Brain microvascular endothelial cell (primary cell): ENCODE measurements at regions not wholly inside any gene's neighbourhood (a gene's known extent, or its start where the extent isn't known, plus 50 kb on each side); places are given as distances from the start of the nearest gene placed in this dataset.

Source experiments
- DNase-seq: peaks from one replicate; pipeline ENCODE4 v3.0.0-alpha.2; 2020
- H3K27ac ChIP-seq: fragments of 250-450 bp; sonication (Bioruptor Pico); 2 replicates; pipeline ENCODE4 v1.5.1; 2020; ENCODE audit warnings: mild to moderate bottlenecking, moderate library complexity
- H3K27me3 ChIP-seq: fragments of 250-450 bp; sonication (Bioruptor Pico); replicated peaks from 2 replicates; pipeline ENCODE4 v1.5.1; 2020; ENCODE audit warnings: mild to moderate bottlenecking
- H3K36me3 ChIP-seq: fragments of 250-450 bp; sonication (Bioruptor Pico); replicated peaks from 2 replicates; pipeline ENCODE4 v1.5.1; 2020; ENCODE audit warnings: mild to moderate bottlenecking
- H3K4me3 ChIP-seq: 2 replicates; pipeline ENCODE4 v1.5.1; 2011; ENCODE audit warnings: low read depth, mild to moderate bottlenecking, control low read depth, low read length, moderate library complexity
- CTCF ChIP-seq: IDR thresholded peaks from 2 replicates; pipeline ENCODE4 v1.5.1; 2011; ENCODE audit warnings: low read depth, mild to moderate bottlenecking, moderate library complexity, low read length, control low read depth, inconsistent platforms; ENCODE audit errors: missing control alignments
- in situ Hi-C: cut with HindIII; loops from 2 replicates; pipeline ENCODE4 v1.10.0; 2017; ENCODE audit warnings: low sequenced_read_pairs, low pct_ligation_motif_present

GRCh38 chr7:88700725-88701124, 58.8 kb upstream of the ZNF804B start:
- in situ Hi-C loops: no loop called here
- no peaks in the 10 kb centered on the region for H3K27me3 ChIP-seq
- H3K4me3 ChIP-seq: no peak overlapping the region
- H3K36me3 ChIP-seq: no peaks in the 10 kb centered on the region
- DNase-seq: no peak
- no peak overlapping the region for H3K27ac ChIP-seq
- TF ChIP-seq CTCF: no peak

DNA sequence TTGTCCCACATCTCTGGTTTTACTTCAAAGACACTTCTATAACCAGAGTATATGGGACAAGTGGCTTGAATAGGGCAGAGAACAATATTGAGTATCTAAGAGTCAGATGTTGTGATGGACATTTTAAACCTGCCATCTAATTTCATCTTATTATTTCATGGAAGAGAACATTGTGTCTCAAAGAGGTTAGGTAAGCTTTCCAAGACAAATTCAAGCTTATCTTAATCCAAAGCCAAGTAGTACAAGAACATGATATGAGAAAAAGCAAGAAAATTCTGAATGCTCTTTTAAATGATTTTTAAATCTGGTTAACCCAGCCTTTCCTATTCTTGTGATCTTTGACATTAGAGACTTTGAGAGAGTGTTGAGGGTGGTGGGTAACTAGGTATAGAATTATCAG, 65.3 kb upstream of the ZNF804B start:
- H3K27ac ChIP-seq: no peak overlapping the region

DNA sequence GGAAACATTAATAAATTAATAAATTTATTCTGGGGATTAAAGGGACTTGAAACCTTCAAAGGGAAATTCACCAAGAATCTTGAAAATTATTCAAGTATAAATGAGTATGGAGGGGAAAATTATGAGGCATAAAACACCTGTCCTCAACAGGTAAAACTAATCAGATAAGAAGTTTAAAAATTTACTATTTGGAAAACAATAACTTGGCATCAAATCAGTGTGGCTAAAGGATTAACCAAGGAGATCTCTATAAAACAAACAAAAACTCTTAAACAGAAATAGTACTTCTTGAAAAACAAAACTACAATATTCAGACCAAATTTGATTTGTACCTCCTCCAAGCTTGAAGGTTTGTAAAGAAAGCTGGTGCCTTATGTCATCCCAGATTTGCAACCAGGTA, 66.4 kb upstream of the ZNF804B start:
- in situ Hi-C loops: no loop called here
- H3K27ac ChIP-seq: no peak overlapping the region
- no peak for TF ChIP-seq CTCF
- H3K36me3 ChIP-seq: no peaks in the 10 kb centered on the region
- H3K27me3 ChIP-seq: no peaks in the 10 kb centered on the region
- DNase-seq: no peak
- no peak overlapping the region for H3K4me3 ChIP-seq

More for the DNA sequence above, 65.3 kb upstream of the ZNF804B start:
- Histone ChIP-seq H3K27me3 (no peaks in the 10 kb centered on the region), H3K36me3 (no peaks in the 10 kb centered on the region), H3K4me3 (no peak overlapping the region)
- no peak for TF ChIP-seq CTCF
- DNase-seq: no peak
- in situ Hi-C loops: no loop called here

GRCh38 chr7:88692493-88692892, 67.0 kb upstream of the ZNF804B start:
- DNase-seq: no peak
- Histone ChIP-seq H3K4me3 (no peak overlapping the region), H3K36me3 (no peaks in the 10 kb centered on the region), H3K27me3 (no peaks in the 10 kb centered on the region), H3K27ac (no peak overlapping the region)
- TF ChIP-seq CTCF: no peak
- in situ Hi-C loops: no loop called here

DNA sequence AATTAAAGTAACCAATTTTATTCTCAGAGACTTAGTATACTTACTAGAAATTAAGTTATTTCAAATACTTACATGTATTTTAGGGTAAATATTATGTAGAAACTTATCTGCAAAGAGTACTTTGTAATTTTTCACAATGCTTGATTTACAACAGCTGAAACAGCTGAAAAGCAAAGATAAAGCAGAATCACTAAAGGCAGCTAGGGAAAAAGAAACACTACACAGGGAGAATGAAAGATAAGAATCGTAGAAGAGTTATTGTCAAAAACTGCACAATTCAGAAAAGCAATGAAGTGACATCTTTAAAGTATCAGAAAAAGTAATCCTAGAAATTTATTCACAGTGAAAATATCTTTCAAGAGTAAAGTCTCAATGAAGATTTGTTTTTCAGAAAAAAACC, 69.7 kb upstream of the ZNF804B start:
- H3K27ac ChIP-seq: no peak overlapping the region
- no peaks in the 10 kb centered on the region for H3K36me3 ChIP-seq
- no peaks in the 10 kb centered on the region for H3K27me3 ChIP-seq
- TF ChIP-seq CTCF: no peak
- no peak for DNase-seq
- H3K4me3 ChIP-seq: no peak overlapping the region
- in situ Hi-C loops: no loop called here

DNA sequence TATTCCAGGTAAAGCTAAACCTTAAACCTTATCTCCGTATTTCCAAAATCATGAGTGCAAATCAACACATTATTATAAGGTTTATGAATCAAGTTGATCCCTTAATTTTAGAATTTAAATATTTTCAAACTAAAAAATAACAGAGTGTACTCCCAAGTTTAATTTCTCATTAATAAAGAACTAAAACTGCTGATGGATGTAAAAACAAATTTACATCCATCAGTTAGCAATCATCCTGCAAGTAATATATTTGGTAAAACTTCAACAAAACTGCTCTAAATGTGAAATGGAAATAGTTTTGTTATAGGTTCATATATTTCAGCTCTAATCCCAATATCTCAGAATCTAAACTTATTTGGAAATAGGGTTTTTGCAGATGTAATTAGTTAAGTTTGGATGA, 71.3 kb upstream of the ZNF804B start:
- Histone ChIP-seq H3K27ac (no peak overlapping the region), H3K4me3 (no peak overlapping the region), H3K27me3 (no peaks in the 10 kb centered on the region), H3K36me3 (no peaks in the 10 kb centered on the region)
- DNase-seq: no peak
- no peak for TF ChIP-seq CTCF
- in situ Hi-C loops: no loop called here
